HT-29 (cell line): ENCODE measurements at regions not wholly inside any gene's neighbourhood (a gene's known extent, or its start where the extent isn't known, plus 50 kb on each side); places are given as distances from the start of the nearest gene placed in this dataset. TPM values are rescaled to one million over a fixed set of nuclear protein-coding genes. Genes with fewer than 3 reads are reported as not detected.

Source experiments
- DNase-seq: peaks from one replicate; pipeline ENCODE4 v3.0.0-alpha.2; 2015; ENCODE audit warnings: low spot score
- small RNA-seq: library from RNA; depleted of rRNA; stranded (forward); fragments of <200 nt; gene quantifications from one replicate; pipeline ENCODE3, GENCODE V24; 2014

GRCh38 chr3:180534828-180535227, 67.1 kb upstream of the TTC14 start:
- no peak for DNase-seq

GRCh38 chr3:180538493-180538892, 63.5 kb upstream of the TTC14 start:
- no peak for DNase-seq

GRCh38 chr3:180543877-180544276, 58.1 kb upstream of the TTC14 start:
- no peak for DNase-seq

- no peak for DNase-seq
Measured at GRCh38 chr3:180546863-180547262, 55.1 kb upstream of the TTC14 start.

GRCh38 chr3:180548050-180548449, 53.9 kb upstream of the TTC14 start:
- DNase-seq: no peak

Small RNA genes in the stretch of these regions (small RNA-seq; reads per million reads assigned to genes)
- gene AC134503.1 (not detected), gene RF00096 (not detected), gene RNA5SP149 (7.9 reads per million, percentile 87 among the genes with 10 or more reads in this experiment)
